AG04449 (cell line): ENCODE measurements at regions not wholly inside any gene's neighbourhood (a gene's known extent, or its start where the extent isn't known, plus 50 kb on each side); places are given as distances from the start of the nearest gene placed in this dataset.

Source experiments
- CTCF ChIA-PET: fragments of 350-600 bp; formaldehyde crosslinking; extraction: SDS; loops from one replicate; lab custom pipeline; 2021; ENCODE audit warnings: antibody characterized with exemption; lab: Yijun Ruan, JAX
- POLR2A ChIA-PET: fragments of 400-600, 350-600 bp; formaldehyde crosslinking; extraction: SDS; loops from one replicate; lab custom pipeline; 2020; ENCODE audit warnings: antibody characterized with exemption, inconsistent platforms; lab: Yijun Ruan, JAX
- DNase-seq: peaks from one replicate; pipeline ENCODE4 v3.0.0-alpha.2; 2010; ENCODE audit warnings: low read depth, low spot score
- H3K4me3 ChIP-seq: 2 replicates; pipeline ENCODE4 v1.5.1; 2011; ENCODE audit warnings: low read depth, mild to moderate bottlenecking, control low read depth, low read length
- CTCF ChIP-seq: IDR thresholded peaks from one replicate; pipeline ENCODE4 v1.5.1; 2011; ENCODE audit warnings: mild to moderate bottlenecking, moderate library complexity, low read length, control low read depth, inconsistent platforms; ENCODE audit not compliant: insufficient read depth; ENCODE audit errors: missing control alignments

- CTCF ChIA-PET: no interaction called here
- POLR2A ChIA-PET: no interaction called here
- DNase-seq: no peak
- H3K4me3 ChIP-seq: no peak overlapping the region
- no peak for TF ChIP-seq CTCF
Measured at GRCh38 chr6:77356821-77357220, 106.5 kb downstream of the HTR1B start.

- no peak for DNase-seq
- no peak overlapping the region for H3K4me3 ChIP-seq
- POLR2A ChIA-PET: no interaction called here
- TF ChIP-seq CTCF: no peak
- CTCF ChIA-PET: no interaction called here
Measured at GRCh38 chr6:77354581-77354980, 108.7 kb downstream of the HTR1B start.

- H3K4me3 ChIP-seq: no peak overlapping the region
- ChIA-PET POLR2A (no interaction called here), CTCF (no interaction called here)
- no peak for TF ChIP-seq CTCF
- no peak for DNase-seq
Measured at GRCh38 chr6:77353129-77353528, 110.2 kb downstream of the HTR1B start.

GRCh38 chr6:77341058-77341986 lies 122.0 kb downstream of the HTR1B start:
- no peak for DNase-seq
- ChIA-PET POLR2A (no interaction called here), CTCF (no interaction called here)
- H3K4me3 ChIP-seq: no peak overlapping the region
- TF ChIP-seq CTCF: no peak

GRCh38 chr6:77340331-77340730 lies 123.0 kb downstream of the HTR1B start:
- TF ChIP-seq CTCF: no peak
- DNase-seq: no peak
- H3K4me3 ChIP-seq: no peak overlapping the region
- POLR2A ChIA-PET: no interaction called here
- CTCF ChIA-PET: no interaction called here

GRCh38 chr6:77339926-77340325 lies 123.4 kb downstream of the HTR1B start:
- POLR2A ChIA-PET: no interaction called here
- no peak for DNase-seq
- CTCF ChIA-PET: no interaction called here
- no peak for TF ChIP-seq CTCF
- no peak overlapping the region for H3K4me3 ChIP-seq
